Nephron (organoid): ENCODE measurements at regions not wholly inside any gene's neighbourhood (a gene's known extent, or its start where the extent isn't known, plus 50 kb on each side); places are given as distances from the start of the nearest gene placed in this dataset.
A peak's percentile ranks its signal among the peaks of the same experiment; 100 is the strongest.

Source experiments
- H3K27ac Mint-ChIP-seq, 3 experiments: 2 replicates each; pipeline ENCODE4 v1.8.0; 2020; ENCODE audit warnings: mixed read lengths in 3 of 3, mild to moderate bottlenecking in 2 of 3, moderate library complexity in 1 of 3
- H3K27me3 Mint-ChIP-seq: 2 replicates; pipeline ENCODE4 v1.8.0; 2021; ENCODE audit warnings: low read depth, mild to moderate bottlenecking, moderate library complexity, mixed read lengths
- H3K36me3 Mint-ChIP-seq: 2 replicates; pipeline ENCODE4 v1.8.0; 2020; ENCODE audit warnings: low read depth, mixed read lengths
- H3K4me1 Mint-ChIP-seq: 2 replicates; pipeline ENCODE4 v1.8.0; 2020; ENCODE audit warnings: mixed read lengths
- H3K4me3 Mint-ChIP-seq, 3 experiments: 2 replicates each; pipeline ENCODE4 v1.8.0; 2020; ENCODE audit warnings: mild to moderate bottlenecking in 3 of 3, mixed read lengths in 3 of 3, moderate library complexity in 2 of 3
- H3K9me3 Mint-ChIP-seq: 2 replicates; pipeline ENCODE4 v1.8.0; 2020; ENCODE audit warnings: mixed read lengths
- TF ChIP-seq, protein P1 (sequence below), 3 experiments: fragments of 200-600 bp; sonication (generic); IDR thresholded peaks; one replicate each; pipeline ENCODE4 v1.5.0; 2021; ENCODE audit warnings: antibody characterized with exemption in 3 of 3; ENCODE audit not compliant: unreplicated experiment in 3 of 3

DNA sequence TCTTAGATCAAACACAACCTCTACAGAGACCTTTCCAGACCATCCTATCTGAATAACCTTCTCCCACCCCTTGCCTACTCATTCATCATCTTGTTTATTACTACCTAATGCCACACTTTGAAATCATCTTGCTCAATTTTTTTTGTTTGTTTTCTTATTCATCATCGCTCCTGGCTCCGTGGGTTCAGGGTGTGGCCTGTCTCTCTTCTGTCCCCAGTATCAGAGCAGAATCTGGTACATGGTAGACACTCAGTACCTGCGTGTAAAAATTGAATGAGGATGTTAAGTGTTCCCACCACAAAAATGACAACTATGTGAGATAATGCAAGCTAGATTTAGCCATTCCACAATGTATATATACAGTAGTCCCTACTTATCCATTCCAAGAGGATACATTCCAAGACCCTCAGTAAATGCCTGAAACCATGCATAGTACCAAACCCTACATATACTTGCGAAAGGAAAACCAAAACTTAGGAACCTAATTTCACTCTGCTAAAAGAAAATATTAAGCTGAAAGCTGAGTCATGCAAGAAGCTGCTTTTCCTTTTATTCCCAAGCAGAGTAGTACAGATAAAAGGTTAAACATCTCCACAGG is 72.1 kb upstream of the SEC61G start:
- H3K27ac Mint-ChIP-seq, result no peak overlapping the region
- no peaks in the 10 kb centered on the region for H3K27me3 Mint-ChIP-seq
- no peaks in the 10 kb centered on the region for H3K4me1 Mint-ChIP-seq
- TF ChIP-seq, protein P1, sequence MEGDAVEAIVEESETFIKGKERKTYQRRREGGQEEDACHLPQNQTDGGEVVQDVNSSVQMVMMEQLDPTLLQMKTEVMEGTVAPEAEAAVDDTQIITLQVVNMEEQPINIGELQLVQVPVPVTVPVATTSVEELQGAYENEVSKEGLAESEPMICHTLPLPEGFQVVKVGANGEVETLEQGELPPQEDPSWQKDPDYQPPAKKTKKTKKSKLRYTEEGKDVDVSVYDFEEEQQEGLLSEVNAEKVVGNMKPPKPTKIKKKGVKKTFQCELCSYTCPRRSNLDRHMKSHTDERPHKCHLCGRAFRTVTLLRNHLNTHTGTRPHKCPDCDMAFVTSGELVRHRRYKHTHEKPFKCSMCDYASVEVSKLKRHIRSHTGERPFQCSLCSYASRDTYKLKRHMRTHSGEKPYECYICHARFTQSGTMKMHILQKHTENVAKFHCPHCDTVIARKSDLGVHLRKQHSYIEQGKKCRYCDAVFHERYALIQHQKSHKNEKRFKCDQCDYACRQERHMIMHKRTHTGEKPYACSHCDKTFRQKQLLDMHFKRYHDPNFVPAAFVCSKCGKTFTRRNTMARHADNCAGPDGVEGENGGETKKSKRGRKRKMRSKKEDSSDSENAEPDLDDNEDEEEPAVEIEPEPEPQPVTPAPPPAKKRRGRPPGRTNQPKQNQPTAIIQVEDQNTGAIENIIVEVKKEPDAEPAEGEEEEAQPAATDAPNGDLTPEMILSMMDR (IDR thresholded peaks at IDR 0.05; ENCODE audit: unreplicated experiment in 3 of 3), result no peak
- peaks cover 5% of the 10 kb centered on the region for H3K36me3 Mint-ChIP-seq
- peaks cover 26% of the 10 kb centered on the region for H3K9me3 Mint-ChIP-seq
- H3K4me3 Mint-ChIP-seq, result no peak overlapping the region

DNA sequence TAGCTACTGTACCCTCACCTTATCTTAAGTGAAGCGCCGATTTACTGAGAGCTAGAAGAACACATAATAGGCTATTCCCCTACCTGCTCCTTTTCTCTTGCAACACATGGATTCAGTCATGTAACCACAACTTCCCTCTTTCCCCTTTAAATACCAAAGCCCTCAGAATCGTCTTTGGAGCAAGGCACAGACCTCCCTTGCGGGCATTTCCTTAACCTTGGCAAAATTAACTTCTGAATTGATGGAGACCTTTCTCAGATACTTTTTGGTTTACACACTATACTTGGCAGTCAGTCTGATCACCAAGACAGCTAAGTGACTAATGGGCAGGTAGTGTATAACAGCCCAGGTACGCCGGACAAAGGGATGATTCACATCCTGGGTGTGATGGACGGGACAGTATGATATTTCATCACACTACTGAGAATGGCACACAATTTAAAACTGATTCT is 72.7 kb upstream of the SEC61G start:
- Mint-ChIP-seq H3K9me3 (peaks cover 21% of the 10 kb centered on the region), H3K4me1 (no peaks in the 10 kb centered on the region), H3K36me3 (peaks cover 5% of the 10 kb centered on the region), H3K27me3 (no peaks in the 10 kb centered on the region), H3K4me3 (no peak overlapping the region), H3K27ac (no peak overlapping the region)
- TF ChIP-seq, protein P1 (IDR thresholded peaks at IDR 0.05; ENCODE audit: unreplicated experiment in 3 of 3), result no peak

DNA sequence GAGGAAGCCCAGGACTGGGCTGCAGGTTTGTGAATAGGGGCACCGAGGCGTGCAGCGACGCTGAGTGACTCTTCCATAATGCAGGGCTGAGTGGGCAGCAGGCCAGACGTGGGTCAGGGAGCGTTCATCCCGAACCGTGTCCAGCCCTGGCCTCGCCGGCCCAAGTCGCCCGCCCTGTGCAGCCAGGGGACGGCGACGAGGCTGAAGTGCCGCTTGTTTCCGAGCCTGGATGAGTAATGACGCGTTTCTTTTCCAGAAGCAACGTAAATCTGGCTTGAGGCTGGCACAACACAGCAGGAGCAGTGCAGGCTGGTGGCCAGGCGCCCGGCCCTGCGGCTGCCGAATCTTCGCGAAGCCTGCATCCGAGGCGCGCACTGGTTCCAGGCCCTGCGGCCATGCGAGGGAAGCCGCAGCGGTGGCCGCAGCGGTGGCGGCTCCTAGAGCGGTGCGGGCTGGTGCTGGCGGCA is 74.0 kb upstream of the SEC61G start:
- TF ChIP-seq, protein P1 (IDR thresholded peaks at IDR 0.05; ENCODE audit: unreplicated experiment in 3 of 3), result no peak
- H3K4me3 Mint-ChIP-seq, result no peak overlapping the region
- H3K27me3 Mint-ChIP-seq, result no peaks in the 10 kb centered on the region
- peaks cover 5% of the 10 kb centered on the region for H3K4me1 Mint-ChIP-seq
- H3K36me3 Mint-ChIP-seq, result peaks cover 5% of the 10 kb centered on the region
- H3K27ac Mint-ChIP-seq, result no peak overlapping the region
- peaks cover 16% of the 10 kb centered on the region for H3K9me3 Mint-ChIP-seq

DNA sequence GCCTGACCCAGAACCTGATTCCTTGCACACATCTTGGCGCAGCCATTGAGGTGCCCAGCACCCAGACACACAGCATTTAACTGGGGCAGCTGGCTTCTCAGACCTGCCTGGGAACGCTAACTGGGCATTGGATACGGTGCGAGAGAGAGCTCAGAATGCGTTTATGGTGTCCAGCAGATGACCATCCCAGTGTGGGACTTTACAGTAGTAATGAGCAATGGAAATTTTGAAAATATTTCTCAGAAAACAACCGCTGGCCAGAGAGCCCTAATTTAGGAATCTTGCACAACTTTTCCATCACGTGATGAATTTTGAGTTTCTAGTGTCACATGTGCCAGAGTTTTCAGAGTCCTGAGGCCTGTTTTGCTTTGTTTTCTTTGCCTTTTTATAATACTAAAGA is 78.2 kb upstream of the SEC61G start:
- Mint-ChIP-seq H3K36me3 (no peaks in the 10 kb centered on the region), H3K27me3 (peaks cover 5% of the 10 kb centered on the region), H3K4me1 (peaks cover 41% of the 10 kb centered on the region), H3K4me3 (no peak overlapping the region), H3K27ac (no peak overlapping the region), H3K9me3 (peaks cover 3% of the 10 kb centered on the region)
- TF ChIP-seq, protein P1 (IDR thresholded peaks at IDR 0.05; ENCODE audit: unreplicated experiment in 3 of 3), result no peak

DNA sequence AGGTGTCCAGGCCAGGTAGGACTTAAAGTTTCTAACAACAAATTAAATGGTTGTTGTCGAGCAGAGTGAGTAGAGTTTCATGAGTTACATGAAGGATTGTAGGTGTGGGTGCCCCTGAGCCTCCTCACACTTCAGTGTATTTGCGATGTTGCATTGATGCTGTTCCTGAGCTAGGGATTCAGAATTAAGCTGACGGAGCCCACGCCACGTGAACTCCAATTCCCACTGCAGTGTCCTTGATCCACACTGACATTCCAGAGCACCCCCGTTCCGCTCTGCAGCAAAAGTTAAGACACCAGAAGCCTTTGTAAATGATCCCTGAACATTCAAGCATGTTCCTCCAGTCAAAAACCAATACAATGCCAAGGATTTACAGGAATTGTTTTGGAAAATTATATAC is 78.8 kb upstream of the SEC61G start:
- TF ChIP-seq, protein P1 (IDR thresholded peaks at IDR 0.05; ENCODE audit: unreplicated experiment in 3 of 3), result no peak
- H3K9me3 Mint-ChIP-seq, result peaks cover 3% of the 10 kb centered on the region
- peaks cover 5% of the 10 kb centered on the region for H3K27me3 Mint-ChIP-seq
- peak overlapping the region in 2 of 3 experiments; percentile 63 to 66 for H3K27ac Mint-ChIP-seq
- H3K4me1 Mint-ChIP-seq, result peaks cover 47% of the 10 kb centered on the region
- no peak overlapping the region for H3K4me3 Mint-ChIP-seq
- H3K36me3 Mint-ChIP-seq, result no peaks in the 10 kb centered on the region
